SU-DHL-6 (cell line): ENCODE measurements at regions not wholly inside any gene's neighbourhood (a gene's known extent, or its start where the extent isn't known, plus 50 kb on each side); places are given as distances from the start of the nearest gene placed in this dataset.

Experiments used
- H2AFZ ChIP-seq: fragments of 200-600 bp; sonication (generic); 2 replicates; pipeline ENCODE4 v1.6.1; 2014; ENCODE audit warnings: low read depth, mild to moderate bottlenecking, moderate library complexity, mixed read lengths, antibody characterized with exemption, low read length; ENCODE audit not compliant: severe bottlenecking
- H3F3A ChIP-seq: fragments of 200-600 bp; shearing (Covaris generic); 2 replicates; pipeline ENCODE4 v1.6.0; 2016; ENCODE audit warnings: antibody characterized with exemption, mild to moderate bottlenecking; ENCODE audit not compliant: insufficient read depth
- H3K27ac ChIP-seq: fragments of 200-600 bp; sonication (generic); 2 replicates; pipeline ENCODE4 v1.5.1; 2016; ENCODE audit warnings: low read depth, mild to moderate bottlenecking, low read length, moderate library complexity, mixed read lengths
- H3K27me3 ChIP-seq: fragments of 200-600 bp; sonication (generic), shearing (Covaris generic); 2 replicates; pipeline ENCODE4 v1.6.0; 2014; ENCODE audit warnings: mild to moderate bottlenecking, low read length
- H3K36me3 ChIP-seq: fragments of 200-600 bp; sonication (generic); 2 replicates; pipeline ENCODE4 v1.6.1; 2014; ENCODE audit warnings: mild to moderate bottlenecking, low read length, mixed read lengths
- H3K4me2 ChIP-seq: fragments of 300-600, 200-600 bp; shearing (Covaris generic), sonication (generic); 2 replicates; pipeline ENCODE4 v1.6.0; 2014; ENCODE audit warnings: low read length, low read depth, mild to moderate bottlenecking; ENCODE audit not compliant: poor library complexity, severe bottlenecking
- H3K4me3 ChIP-seq: fragments of 200-600 bp; sonication (generic); 2 replicates; pipeline ENCODE4 v1.5.1; 2014; ENCODE audit warnings: antibody characterized with exemption, low read length, mild to moderate bottlenecking, mixed read lengths; ENCODE audit not compliant: insufficient read depth, poor library complexity, severe bottlenecking
- H3K79me2 ChIP-seq: fragments of 200-600 bp; sonication (generic); 2 replicates; pipeline ENCODE4 v1.6.1; 2014; ENCODE audit warnings: mild to moderate bottlenecking, low read length, moderate library complexity; ENCODE audit not compliant: insufficient read depth
- H3K9ac ChIP-seq: fragments of 200-600 bp; sonication (generic); 2 replicates; pipeline ENCODE4 v1.7.0; 2014; ENCODE audit warnings: mild to moderate bottlenecking, low read length
- H3K9me2 ChIP-seq: fragments of 200-600 bp; sonication (generic); replicated peaks from 2 replicates; pipeline ENCODE4 v1.6.1; 2014; ENCODE audit warnings: low read length; ENCODE audit not compliant: insufficient read depth
- H3K9me3 ChIP-seq: fragments of 200-600 bp; sonication (generic); 2 replicates; pipeline ENCODE4 v1.6.1; 2014; ENCODE audit warnings: low read length, mixed read lengths; ENCODE audit not compliant: insufficient read depth
- H4K20me1 ChIP-seq: fragments of 200-600 bp; sonication (generic); 2 replicates; pipeline ENCODE4 v1.6.1; 2014; ENCODE audit warnings: low read depth, mild to moderate bottlenecking, antibody characterized with exemption, low read length, moderate library complexity, mixed read lengths
- CTCF ChIP-seq: fragments of 200-600 bp; sonication (generic); IDR thresholded peaks from one replicate; pipeline ENCODE4 v1.5.1; 2017; ENCODE audit warnings: antibody characterized with exemption, mild to moderate bottlenecking, low read length, moderate library complexity; ENCODE audit not compliant: insufficient read depth, poor library complexity, severe bottlenecking
- EZH2phosphoT487 ChIP-seq: fragments of 200-600 bp; sonication (generic), shearing (Covaris generic); conservative IDR thresholded peaks from 2 replicates; pipeline ENCODE4 v1.6.1; 2018; ENCODE audit warnings: mild to moderate bottlenecking, antibody characterized with exemption, low read length, moderate library complexity, mixed read lengths

- H3K27me3 ChIP-seq, result no peaks in the 10 kb centered on the region
- no peak overlapping the region for H2AFZ ChIP-seq
- H4K20me1 ChIP-seq, result no peaks in the 10 kb centered on the region
- H3K36me3 ChIP-seq, result no peaks in the 10 kb centered on the region
- H3K9ac ChIP-seq, result no peak overlapping the region
- H3K4me3 ChIP-seq, result no peak overlapping the region
- no peak for TF ChIP-seq CTCF
- no peak for TF ChIP-seq EZH2phosphoT487
- no peak overlapping the region for H3K4me2 ChIP-seq
- H3K79me2 ChIP-seq, result no peaks in the 10 kb centered on the region
- H3K27ac ChIP-seq, result no peak overlapping the region
- no peaks in the 10 kb centered on the region for H3K9me2 ChIP-seq
- H3K9me3 ChIP-seq, result no peaks in the 10 kb centered on the region
- H3F3A ChIP-seq, result no peaks in the 10 kb centered on the region
These were observed 161.4 kb downstream of the AASDHPPT start for GRCh38 chr11:106238704-106239360.

GRCh38 chr11:106241601-106242257, 164.3 kb downstream of the AASDHPPT start:
- TF ChIP-seq CTCF (no peak), EZH2phosphoT487 (no peak)

GRCh38 chr11:106242718-106243415, 165.4 kb downstream of the AASDHPPT start:
- Histone ChIP-seq H3K9me2 (no peaks in the 10 kb centered on the region), H3K27me3 (no peaks in the 10 kb centered on the region), H3K36me3 (no peaks in the 10 kb centered on the region), H4K20me1 (no peaks in the 10 kb centered on the region), H3K27ac (no peak overlapping the region), H3K9ac (no peak overlapping the region), H3K4me2 (no peak overlapping the region), H3F3A (no peaks in the 10 kb centered on the region), H3K79me2 (no peaks in the 10 kb centered on the region), H3K9me3 (no peaks in the 10 kb centered on the region), H2AFZ (no peak overlapping the region), H3K4me3 (no peak overlapping the region)
- TF ChIP-seq CTCF (no peak), EZH2phosphoT487 (no peak)

More at GRCh38 chr11:106241601-106242257, 164.3 kb downstream of the AASDHPPT start:
- Histone ChIP-seq H3K36me3 (no peaks in the 10 kb centered on the region), H3K9me2 (no peaks in the 10 kb centered on the region), H3K27ac (no peak overlapping the region), H3K79me2 (no peaks in the 10 kb centered on the region), H4K20me1 (no peaks in the 10 kb centered on the region), H2AFZ (no peak overlapping the region), H3F3A (no peaks in the 10 kb centered on the region), H3K27me3 (no peaks in the 10 kb centered on the region), H3K4me3 (no peak overlapping the region), H3K9me3 (no peaks in the 10 kb centered on the region), H3K9ac (no peak overlapping the region), H3K4me2 (no peak overlapping the region)
